HG02884 (cell line): ENCODE measurements at regions not wholly inside any gene's neighbourhood (a gene's known extent, or its start where the extent isn't known, plus 50 kb on each side); places are given as distances from the start of the nearest gene placed in this dataset.
"Not testable (repeated sequence)": the region's sequence is repeated elsewhere in the genome, so short reads cannot be mapped to it uniquely, and the experiment has no call there.

Source experiments
- ATAC-seq: cut with Tn5 transposase; IDR thresholded peaks from one replicate; pipeline ENCODE4 v1.9.1; 2021; ENCODE audit warnings: mild to moderate bottlenecking, moderate library complexity; ENCODE audit not compliant: unreplicated experiment

DNA sequence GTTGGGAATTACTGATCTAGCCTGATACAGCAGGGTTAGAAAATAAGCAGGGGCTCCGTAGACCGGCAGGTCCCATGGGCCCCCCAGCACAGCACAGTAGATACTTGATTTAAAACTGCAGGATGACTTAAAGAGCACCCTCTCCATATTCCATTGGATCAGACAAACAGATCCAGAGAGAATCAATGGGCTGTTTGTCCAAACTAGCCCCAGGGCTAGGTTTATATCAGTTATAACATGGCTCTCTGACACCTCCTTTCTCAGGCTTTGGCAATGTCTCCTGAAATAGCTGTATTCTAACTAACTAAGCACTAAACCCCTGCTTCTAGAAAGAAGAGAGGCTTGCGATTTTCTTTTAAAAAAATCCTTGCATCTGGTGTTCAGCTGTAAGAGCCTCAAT, 100.4 kb upstream of the GALNT18 start:
- ATAC-seq = no peak

DNA sequence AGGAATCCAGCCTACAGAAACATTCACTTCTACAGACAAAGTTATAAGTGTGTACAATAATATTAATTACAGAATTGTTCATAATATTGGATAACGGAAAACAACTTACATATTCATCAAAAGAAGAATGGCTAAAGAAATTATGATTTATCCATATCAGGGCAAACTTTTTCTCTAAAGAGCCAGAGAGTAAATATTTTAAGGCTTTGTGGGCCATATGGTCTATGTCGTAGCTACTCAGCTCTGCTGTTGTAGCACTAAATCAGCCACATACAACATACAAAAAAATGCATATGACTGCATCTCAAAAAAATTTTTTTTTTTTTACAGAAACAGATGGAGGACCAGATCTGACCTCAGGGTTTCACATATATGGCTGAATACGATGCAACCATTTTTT, 96.7 kb upstream of the GALNT18 start:
- ATAC-seq = no peak

DNA sequence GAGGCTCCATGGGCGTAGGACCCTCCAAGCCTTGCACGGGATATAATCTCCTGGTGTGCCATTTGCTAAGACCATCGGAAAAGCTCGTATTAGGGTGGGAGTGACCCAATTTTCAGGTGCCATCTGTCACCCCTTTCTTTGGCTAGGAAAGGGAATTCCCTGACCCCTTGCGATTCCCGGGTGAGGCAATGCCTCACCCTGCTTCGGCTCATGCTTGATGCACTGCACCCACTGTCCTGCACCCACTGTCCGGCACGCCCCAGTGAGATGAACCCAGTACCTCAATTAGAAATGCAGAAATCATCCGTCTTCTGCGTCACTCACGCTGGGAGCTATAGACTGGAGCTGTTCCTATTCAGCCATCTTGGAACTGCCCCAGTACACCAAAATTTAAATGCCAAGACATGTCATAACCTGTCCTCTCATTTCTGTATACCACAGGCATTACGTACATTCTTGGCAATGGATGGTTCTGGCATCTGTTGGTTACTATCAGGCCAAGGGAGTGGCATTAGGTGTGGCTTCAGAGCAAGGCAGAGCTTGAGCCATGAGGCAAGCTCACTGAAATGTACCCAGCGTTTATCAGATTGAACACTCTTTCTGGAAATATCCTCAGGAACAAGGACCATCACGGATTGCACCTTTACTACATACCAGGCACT, 95.4 kb upstream of the GALNT18 start:
- no peak for ATAC-seq

DNA sequence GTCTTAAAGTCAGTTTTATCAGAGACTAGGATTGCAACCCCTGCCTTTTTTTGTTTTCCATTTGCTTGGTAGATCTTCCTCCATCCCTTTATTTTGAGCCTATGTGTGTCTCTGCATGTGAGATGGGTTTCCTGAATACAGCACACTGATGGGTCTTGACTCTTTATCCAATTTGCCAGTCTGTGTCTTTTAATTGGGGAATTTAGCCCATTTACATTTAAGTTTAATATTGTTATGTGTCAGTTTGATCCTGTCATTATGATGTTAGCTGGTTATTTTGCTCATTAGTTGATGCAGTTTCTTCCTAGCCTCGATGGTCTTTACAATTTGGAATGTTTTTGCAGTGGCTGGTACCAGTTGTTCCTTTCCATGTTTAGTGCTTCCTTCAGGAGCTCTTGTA, 93.3 kb upstream of the GALNT18 start:
- ATAC-seq = not testable (repeated sequence)

DNA sequence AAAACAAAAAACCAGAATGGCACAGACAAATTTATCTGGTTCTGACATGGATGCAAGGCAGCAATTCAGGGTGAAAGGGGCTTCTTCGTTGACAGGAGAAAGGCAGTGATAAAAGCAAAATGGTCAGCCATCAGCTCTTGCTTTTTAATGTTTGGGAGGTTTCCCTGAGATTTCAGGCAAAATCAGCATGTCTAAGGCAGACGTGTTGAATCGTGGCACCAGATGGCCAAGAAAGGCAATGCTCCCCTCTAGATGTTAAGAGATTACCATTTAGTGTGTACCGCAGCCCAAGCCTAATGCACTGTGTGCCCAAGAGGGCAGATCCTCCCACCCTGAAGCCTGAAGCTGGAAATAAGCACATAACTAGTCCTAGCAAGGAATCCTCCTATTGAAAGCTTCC, 88.8 kb upstream of the GALNT18 start:
- no peak for ATAC-seq

DNA sequence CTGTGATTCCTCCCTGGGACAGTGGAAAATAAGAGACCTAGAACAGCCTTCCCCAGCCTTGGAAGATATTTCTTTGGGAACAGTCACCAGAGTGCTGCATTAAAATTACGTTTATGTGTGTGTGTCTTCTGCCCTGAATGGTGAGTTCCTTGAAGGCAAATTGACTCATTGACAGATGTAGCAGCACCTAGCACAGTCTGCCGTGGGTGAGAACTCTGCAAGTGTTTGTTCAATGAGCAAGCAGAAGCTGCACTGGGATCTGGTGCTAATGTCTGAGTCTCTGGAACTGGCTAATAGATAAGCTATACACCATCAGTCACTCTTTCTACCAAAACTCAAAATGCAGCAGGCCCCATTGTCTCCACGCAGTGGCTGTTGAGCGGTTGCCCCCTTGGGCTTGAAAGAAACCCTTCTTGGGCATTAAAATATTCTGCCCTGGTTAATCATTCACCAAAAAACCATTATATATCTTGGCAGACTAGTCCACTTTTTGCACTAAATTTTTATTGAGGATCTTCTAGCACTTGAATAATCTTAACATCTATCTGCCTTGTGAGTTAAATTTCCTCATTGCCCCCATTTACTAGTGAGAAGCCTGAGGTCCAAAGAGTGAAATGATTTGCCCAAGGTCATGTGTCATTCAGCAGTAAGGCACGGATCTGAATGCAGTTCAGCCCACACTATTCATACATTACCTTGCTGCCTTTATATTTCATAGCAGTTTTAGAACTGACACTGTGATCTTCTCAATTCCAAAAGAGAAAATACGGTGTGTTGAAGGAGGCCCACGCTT, 87.8 kb upstream of the GALNT18 start:
- ATAC-seq = no peak

DNA sequence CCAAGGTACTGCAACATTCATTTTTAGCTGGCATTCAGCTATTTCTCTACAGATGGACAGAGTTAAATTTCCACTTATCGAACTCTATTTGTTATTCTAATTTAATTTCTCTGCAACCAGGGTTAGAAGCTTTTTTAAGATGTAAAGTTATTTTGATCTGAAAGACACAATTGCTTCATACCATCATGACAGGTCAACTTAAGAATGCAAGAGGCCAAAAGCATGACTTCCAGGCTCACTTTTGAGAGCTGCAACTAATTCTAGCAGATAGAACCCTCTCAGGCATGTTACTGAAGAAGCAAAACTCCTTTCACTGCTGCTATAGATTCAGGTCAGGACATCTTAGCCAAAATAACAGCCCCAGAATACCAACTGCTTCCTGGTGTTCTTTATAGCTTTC, 86.5 kb upstream of the GALNT18 start:
- no peak for ATAC-seq

DNA sequence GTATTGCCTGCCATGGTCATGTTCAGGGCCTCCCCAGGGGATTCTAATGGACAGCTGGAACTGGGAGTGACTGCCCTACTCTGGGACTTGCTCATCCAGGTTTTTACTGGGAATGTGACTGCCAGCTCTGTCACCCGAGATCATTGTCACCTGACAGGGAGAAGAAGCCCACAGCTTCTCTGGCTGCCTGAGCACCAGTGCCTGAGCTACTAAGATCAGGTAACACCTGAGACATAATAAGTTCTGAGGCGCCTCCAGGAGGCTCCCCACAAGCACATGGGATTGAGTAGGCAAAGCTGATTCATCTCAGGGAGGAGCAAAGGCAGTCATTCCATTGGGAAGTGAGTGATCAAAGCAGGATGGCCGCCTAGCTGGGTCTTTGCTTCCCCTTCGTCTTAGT, 84.2 kb upstream of the GALNT18 start:
- ATAC-seq = no peak

DNA sequence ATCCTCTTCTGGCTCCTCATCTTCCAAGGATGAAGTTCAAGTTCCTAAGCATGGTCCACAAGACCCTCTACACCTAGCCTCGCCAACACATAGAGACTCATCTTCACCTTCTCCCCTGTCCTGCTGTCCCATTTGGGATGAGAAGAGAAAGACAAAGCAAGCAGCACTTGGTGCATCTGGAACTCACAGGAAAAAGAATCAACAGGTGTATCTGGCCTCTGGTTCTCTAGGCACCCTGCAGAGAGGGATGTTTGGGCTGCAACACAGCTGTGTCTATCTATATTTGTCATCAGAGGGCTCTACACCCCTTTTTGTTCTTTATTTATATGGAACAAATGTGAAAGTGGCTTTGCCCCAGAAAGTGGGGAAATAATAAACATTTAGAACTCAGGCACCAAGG, 82.1 kb upstream of the GALNT18 start:
- no peak for ATAC-seq

DNA sequence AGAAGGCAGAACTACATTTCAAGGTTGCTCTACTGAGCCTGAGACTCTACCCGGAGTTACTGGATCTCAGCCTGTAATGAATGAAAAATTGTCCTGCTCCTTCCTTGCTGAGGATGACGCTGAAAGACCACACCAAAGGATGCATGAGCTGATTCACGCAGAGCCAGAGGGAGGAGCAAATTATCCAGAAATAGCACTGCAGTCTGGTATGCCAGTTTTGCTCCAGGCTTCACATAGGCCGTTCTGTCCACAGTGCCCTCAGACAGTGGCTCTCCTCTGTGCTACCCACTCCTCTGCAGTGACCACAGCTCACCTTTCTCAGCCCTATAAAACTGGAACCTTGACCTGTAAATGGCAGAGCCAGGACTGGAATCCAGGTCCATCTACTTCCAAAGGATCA, 79.3 kb upstream of the GALNT18 start:
- ATAC-seq = no peak

DNA sequence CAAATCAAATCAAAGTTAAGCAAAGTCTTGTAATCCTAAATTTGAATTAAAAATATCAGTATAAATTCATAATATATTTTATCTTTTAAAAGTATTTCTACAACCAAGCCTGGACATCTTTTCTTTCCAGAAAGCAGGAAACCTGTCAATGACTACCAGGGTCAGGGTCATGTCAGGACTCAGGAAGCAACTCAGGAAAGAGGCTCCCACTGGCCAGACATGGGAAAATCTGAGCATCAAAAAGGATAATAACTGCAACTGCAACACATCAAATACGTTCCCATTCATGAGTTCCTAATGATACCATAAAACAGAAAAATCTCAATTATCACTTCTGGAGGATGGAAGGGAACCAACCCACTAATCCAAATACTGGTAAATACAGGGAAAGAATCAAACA, 76.0 kb upstream of the GALNT18 start:
- no peak for ATAC-seq

DNA sequence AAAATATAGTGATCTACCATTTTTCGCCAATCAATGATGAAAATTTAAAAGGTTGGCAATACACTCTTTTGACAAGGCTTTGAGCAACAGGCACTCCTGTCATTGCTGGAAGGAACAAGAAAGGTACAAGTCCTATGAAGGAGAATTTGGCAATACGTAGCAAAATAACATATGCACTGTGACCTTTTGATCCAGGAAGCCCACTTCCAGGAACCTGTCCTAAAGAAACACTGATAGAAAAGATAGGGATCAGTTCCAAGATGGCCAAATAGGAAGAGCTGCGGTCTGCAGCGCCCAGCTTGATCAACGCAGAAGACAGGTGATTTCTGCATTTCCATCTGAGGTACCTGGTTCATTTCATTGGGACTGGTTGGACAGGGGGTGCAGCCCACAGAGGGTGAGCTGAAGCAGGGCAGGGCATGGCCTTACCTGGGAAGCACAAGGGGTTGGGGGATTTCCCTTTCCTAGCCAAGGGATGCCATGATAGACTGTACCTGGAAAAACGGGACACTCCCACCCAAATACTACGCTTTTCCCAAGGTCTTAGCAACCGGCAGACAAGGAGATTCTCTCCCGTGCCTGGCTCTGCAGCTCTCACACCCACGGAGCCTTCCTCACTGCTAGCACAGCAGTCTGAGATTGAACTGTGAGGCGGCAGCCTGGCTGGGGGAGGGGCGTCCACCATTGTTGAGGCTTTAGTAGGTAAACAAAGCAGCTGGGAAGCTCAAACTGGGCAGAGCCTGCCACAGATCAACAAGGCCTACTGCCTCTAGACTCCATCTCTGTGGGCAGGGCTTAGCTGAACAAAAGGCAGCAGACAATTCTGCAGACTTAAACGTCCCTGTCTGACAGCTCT, 69.7 kb upstream of the GALNT18 start:
- ATAC-seq = no peak

DNA sequence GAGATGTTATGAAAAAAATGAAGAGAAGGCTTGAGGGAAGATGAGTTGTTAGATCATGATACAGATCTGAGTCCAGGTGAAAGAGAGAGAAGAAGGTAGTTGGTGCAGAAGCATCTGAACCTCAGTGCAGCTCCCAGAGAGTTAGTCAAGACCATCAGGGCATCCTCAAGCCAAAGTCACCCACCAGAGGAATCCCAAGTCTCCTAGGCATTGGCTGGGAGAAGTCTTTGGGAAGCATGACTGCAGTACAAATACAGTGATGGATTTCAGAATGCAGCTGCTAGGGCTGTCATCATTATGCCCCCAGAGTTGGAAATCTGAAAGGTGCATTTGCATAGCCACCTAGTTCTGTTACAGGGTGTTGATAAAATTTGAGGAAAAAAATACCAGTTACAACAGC, 59.7 kb upstream of the GALNT18 start:
- no peak for ATAC-seq

DNA sequence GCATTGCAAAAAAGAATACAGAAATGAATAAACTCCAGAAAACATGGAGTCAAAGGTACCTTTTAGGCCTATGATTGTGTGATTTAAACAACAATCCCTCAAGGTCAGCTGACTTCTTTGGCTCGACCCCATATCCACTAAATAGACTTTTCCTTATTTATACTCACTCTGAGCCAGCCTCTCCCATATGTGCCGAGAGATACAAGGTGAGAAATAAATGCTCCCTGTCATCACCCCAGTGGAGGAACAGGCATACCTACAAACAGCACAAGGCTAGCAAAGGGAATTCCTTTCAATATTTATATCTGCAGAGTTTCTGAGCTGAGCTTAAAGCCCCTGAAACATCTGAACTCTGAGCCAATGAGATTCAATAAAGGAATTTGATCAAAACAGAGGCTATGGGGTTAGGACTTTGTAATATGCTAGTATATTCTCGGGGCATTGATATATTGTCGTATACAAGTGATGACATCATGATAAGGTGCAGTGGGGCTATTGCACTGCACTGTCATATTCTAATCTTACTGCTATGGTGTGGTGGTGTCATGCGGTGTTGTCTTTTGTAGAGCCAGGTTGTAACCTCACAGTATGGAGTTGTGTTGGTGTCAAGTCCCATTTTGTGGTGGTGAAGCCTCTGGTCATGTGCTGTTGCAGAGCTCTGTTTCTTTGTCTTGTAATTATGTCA, 56.0 kb upstream of the GALNT18 start:
- no peak for ATAC-seq

DNA sequence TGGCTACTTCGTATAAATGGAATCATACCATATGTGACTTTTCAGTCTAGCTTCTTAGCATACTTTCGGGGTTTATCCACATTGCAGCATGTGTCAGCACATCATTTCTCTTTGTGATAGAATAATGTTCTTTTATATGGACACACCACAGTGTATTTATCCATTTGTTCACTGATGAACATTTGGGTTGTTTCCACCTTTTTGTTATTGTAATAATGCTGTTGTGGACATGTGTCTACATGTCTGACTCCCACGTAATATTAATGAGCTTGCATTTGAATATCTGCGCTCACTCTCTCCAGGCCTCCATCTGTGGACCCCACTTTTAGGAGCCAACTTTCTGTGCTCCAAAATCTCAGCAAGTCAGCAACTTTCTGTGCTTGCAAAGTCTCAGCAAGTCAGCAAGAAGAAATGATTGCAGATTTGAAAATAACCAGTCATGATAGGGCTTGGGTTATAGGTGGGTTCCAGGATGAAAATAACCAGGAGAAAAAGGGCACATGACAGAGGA, 53.9 kb upstream of the GALNT18 start:
- ATAC-seq = no peak

DNA sequence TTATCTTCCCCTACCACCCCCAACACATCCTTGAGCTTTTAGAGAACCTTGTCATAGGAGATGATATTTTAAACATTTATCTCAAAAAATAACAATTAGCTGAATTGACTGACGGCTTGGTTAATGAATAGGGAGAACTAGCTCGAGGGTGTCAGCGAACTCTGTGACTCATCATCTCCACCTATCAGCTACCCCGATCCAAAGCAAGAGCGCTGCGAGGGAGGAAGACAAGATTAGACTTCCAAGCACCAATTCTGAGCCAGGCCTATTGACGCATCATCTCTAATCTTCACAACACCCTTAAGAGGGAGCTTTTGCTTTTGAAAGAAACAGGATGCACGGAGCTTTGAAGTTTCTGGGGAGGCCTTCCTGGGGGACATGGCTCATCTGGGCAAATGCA, 51.0 kb upstream of the GALNT18 start:
- ATAC-seq = no peak

DNA sequence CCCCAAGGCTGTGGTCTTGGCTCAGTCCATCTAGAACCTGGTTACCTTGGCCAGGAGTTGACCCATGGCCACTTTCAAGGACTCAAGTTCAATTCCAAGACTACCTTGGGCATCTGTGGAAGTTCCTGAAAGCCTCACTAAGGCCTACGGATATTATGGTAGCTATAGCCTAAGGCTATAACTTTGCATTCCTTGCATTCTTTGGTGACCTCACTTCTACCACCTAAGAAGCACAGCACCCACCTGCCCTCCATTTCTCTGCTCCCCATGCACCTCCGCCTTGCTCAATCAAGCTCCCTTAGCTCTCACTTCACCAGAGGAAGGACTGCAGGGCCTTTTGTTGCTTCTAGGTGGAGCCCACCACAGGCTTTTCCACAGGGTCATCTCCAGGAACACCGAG, 50.3 kb upstream of the GALNT18 start:
- ATAC-seq = no peak
